ENCODE measurements at regions not wholly inside any gene's neighbourhood (a gene's known extent, or its start where the extent isn't known, plus 50 kb on each side); places are given as distances from the start of the nearest gene placed in this dataset.

DNA sequence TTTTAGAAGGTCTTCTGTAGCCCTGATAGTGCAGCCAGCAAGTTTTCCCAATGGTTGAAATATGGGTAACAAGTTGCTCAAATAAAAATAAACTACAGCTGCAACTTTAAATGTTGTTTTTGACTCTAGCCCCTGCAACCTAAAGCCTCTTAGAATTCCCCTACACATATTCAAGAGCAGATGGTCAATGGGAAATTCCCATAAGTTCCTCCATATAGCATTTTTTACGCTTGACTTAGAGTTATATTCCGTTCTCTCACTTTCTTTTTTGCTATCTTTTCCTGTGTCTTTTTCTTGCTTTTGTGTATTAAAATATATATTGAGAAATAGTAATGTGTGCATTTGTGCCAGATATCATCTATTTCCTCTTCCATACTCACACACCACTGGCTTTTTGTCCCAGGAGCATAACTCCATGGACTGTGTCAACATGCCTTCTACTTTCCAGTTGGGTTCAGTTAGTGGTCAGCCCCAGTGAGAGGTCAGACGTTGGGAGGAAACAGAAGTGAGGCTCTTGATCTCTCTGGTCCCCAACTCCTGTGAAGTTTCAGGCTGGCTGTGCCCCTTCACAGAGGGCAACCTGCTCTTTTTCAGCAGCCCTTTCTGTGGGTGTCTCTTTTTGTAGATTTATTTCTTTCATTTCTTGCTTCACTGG lies 63.3 kb upstream of the TP63 start:
- DNase-seq: no peak
- H3K4me1 ChIP-seq (ENCODE audit: control insufficient read depth, insufficient read depth, low read length): peaks cover 2% of the 10 kb centered on the region; the same call in 1 of the 2 replicates
- H4K5ac ChIP-seq (ENCODE audit: low read depth, low read length): no peak overlapping the region
- H3K18ac ChIP-seq (ENCODE audit: low read depth, low read length): no peak overlapping the region
- in situ Hi-C loops (cut with MboI; ENCODE audit: low sequenced_read_pairs): no loop called here
- no peaks in the 10 kb centered on the region for H4K20me1 ChIP-seq (ENCODE audit: insufficient read depth, low read length)
- H3K4ac ChIP-seq (ENCODE audit: low read depth, low read length): no peak overlapping the region
- H2AFZ ChIP-seq (replicated peaks; ENCODE audit: low read length, poor library complexity): no peak overlapping the region
- no peak overlapping the region for H3K14ac ChIP-seq (replicated peaks; ENCODE audit: low read depth, low read length)
- no peak overlapping the region for H2BK15ac ChIP-seq (ENCODE audit: low read depth, low read length)
- H3K9ac ChIP-seq (ENCODE audit: low read depth, low read length): no peak overlapping the region
- H3K4me2 ChIP-seq (ENCODE audit: low read depth, low read length): no peak overlapping the region
- H2BK5ac ChIP-seq (ENCODE audit: low read depth, low read length, poor library complexity, severe bottlenecking): no peak overlapping the region
- H3K56ac ChIP-seq (ENCODE audit: extremely low read depth, insufficient read depth, low read length): no peak overlapping the region
- ChIA-PET CTCF (no interaction called here), POLR2A (ENCODE audit: unreplicated experiment) (no interaction called here)
- no peaks in the 10 kb centered on the region for H3K27me3 ChIP-seq (ENCODE audit: control insufficient read depth, insufficient read depth, low read length)
- no peak overlapping the region for H2BK120ac ChIP-seq (ENCODE audit: low read depth, low read length)
- no peak overlapping the region for H2BK20ac ChIP-seq (ENCODE audit: low read depth, low read length)
- dilution Hi-C loops (cut with HindIII; ENCODE audit: low sequenced_read_pairs, unreplicated experiment): no loop called here
- H3K4me3 ChIP-seq (ENCODE audit: insufficient read depth, low read depth, low read length): no peak overlapping the region
- WGBS, 2 experiments (ENCODE audit: extremely low coverage in 2 of 2, insufficient read length in 1 of 2): 14% methylated on average over 1 of the region's 3 CpGs; no CpG with 5 or more reads in 1 of the 2 experiments
- no peak overlapping the region for H2AK5ac ChIP-seq (ENCODE audit: low read depth, low read length)
- H3K23ac ChIP-seq (ENCODE audit: low read depth, low read length): no peak overlapping the region
- no peaks in the 10 kb centered on the region for H3K9me1 ChIP-seq (ENCODE audit: insufficient read depth, low read length)
- H4K91ac ChIP-seq (ENCODE audit: insufficient read depth, low read depth, low read length): no peak overlapping the region
- intact Hi-C loops (cut with micrococcal nuclease): no loop called here
- no TSS peak for BruUV-seq (replicated peaks)
- H4K8ac ChIP-seq (ENCODE audit: low read depth in 2 of 2, low read length in 2 of 2): no peak overlapping the region
- H3K27ac ChIP-seq (ENCODE audit: insufficient read depth, low read length): no peak overlapping the region
- no peaks in the 10 kb centered on the region for H3K79me1 ChIP-seq (ENCODE audit: low read depth in 1 of 2, low read length in 2 of 2)
- ATAC-seq (ENCODE audit: low read depth): no peak
- no peaks in the 10 kb centered on the region for H3K9me3 ChIP-seq (ENCODE audit: control insufficient read depth, insufficient read depth, low read length)
- no peaks in the 10 kb centered on the region for H3K36me3 ChIP-seq (ENCODE audit: control insufficient read depth, insufficient read depth, low read length)
- TF ChIP-seq, protein P1, sequence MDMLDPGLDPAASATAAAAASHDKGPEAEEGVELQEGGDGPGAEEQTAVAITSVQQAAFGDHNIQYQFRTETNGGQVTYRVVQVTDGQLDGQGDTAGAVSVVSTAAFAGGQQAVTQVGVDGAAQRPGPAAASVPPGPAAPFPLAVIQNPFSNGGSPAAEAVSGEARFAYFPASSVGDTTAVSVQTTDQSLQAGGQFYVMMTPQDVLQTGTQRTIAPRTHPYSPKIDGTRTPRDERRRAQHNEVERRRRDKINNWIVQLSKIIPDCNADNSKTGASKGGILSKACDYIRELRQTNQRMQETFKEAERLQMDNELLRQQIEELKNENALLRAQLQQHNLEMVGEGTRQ (IDR thresholded peaks at IDR 0.05; ENCODE audit: low read depth, low read length): no peak
- TF ChIP-seq MXI1 (IDR thresholded peaks at IDR 0.05; ENCODE audit: borderline replicate concordance, low read depth, low read length): no peak
- no peak for TF ChIP-seq RFX5 (IDR thresholded peaks at IDR 0.05; ENCODE audit: low read depth, low read length)
- no peak for TF ChIP-seq CHD1 (IDR thresholded peaks at IDR 0.05; ENCODE audit: low read depth, low read length)
- TF ChIP-seq SMC3 (IDR thresholded peaks at IDR 0.05; ENCODE audit: low read depth, low read length): no peak
- no peak for TF ChIP-seq MAZ (IDR thresholded peaks at IDR 0.05; ENCODE audit: borderline replicate concordance, low read depth, low read length)
- TF ChIP-seq, protein P2, sequence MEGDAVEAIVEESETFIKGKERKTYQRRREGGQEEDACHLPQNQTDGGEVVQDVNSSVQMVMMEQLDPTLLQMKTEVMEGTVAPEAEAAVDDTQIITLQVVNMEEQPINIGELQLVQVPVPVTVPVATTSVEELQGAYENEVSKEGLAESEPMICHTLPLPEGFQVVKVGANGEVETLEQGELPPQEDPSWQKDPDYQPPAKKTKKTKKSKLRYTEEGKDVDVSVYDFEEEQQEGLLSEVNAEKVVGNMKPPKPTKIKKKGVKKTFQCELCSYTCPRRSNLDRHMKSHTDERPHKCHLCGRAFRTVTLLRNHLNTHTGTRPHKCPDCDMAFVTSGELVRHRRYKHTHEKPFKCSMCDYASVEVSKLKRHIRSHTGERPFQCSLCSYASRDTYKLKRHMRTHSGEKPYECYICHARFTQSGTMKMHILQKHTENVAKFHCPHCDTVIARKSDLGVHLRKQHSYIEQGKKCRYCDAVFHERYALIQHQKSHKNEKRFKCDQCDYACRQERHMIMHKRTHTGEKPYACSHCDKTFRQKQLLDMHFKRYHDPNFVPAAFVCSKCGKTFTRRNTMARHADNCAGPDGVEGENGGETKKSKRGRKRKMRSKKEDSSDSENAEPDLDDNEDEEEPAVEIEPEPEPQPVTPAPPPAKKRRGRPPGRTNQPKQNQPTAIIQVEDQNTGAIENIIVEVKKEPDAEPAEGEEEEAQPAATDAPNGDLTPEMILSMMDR (conservative IDR thresholded peaks at IDR 0.05; ENCODE audit: low read depth, low read length): no peak
- TF ChIP-seq NFE2L2 (IDR thresholded peaks at IDR 0.05; ENCODE audit: low read depth, low read length): no peak
- no peak for TF ChIP-seq MAFK (IDR thresholded peaks at IDR 0.05; ENCODE audit: low read depth, low read length)
- no peak overlapping the region for H2AK9ac ChIP-seq (replicated peaks; ENCODE audit: low read depth, low read length, poor library complexity)
